Stimulated activated naive CD8-positive, alpha-beta T cell treated with anti-CD3 and anti-CD28 coated beads, Interleukin-15, amount 100 ng/mL, for 72 hours (primary cell): ENCODE measurements at regions not wholly inside any gene's neighbourhood (a gene's known extent, or its start where the extent isn't known, plus 50 kb on each side); places are given as distances from the start of the nearest gene placed in this dataset.

Experiments
- ATAC-seq: fragments of 150-1000 bp; cut with Tn5 transposase; 2 replicates; pipeline ENCODE4 v1.10.0; 2021; ENCODE audit warnings: mild to moderate bottlenecking, moderate library complexity
- DNase-seq, 2 donors: peaks; one replicate each; pipeline ENCODE4 v3.0.0; 2021 to 2022
- H3K27ac Mint-ChIP-seq, 2 donors: one replicate each; pipeline ENCODE4 v1.8.0; 2022; ENCODE audit warnings: mild to moderate bottlenecking in 2 of 2, mixed read lengths in 2 of 2, moderate library complexity in 2 of 2
- H3K27me3 Mint-ChIP-seq: one replicate; pipeline ENCODE4 v1.8.0; 2022; ENCODE audit warnings: mixed read lengths
- H3K4me1 Mint-ChIP-seq: one replicate; pipeline ENCODE4 v1.8.0; 2022; ENCODE audit warnings: mild to moderate bottlenecking, mixed read lengths
- H3K4me3 Mint-ChIP-seq, 2 donors: one replicate each; pipeline ENCODE4 v1.8.0; 2022; ENCODE audit warnings: mild to moderate bottlenecking in 2 of 2, mixed read lengths in 2 of 2, moderate library complexity in 1 of 2
- H3K9me3 Mint-ChIP-seq, 2 donors: one replicate each; pipeline ENCODE4 v1.8.0; 2022; ENCODE audit warnings: mixed read lengths in 2 of 2

DNA sequence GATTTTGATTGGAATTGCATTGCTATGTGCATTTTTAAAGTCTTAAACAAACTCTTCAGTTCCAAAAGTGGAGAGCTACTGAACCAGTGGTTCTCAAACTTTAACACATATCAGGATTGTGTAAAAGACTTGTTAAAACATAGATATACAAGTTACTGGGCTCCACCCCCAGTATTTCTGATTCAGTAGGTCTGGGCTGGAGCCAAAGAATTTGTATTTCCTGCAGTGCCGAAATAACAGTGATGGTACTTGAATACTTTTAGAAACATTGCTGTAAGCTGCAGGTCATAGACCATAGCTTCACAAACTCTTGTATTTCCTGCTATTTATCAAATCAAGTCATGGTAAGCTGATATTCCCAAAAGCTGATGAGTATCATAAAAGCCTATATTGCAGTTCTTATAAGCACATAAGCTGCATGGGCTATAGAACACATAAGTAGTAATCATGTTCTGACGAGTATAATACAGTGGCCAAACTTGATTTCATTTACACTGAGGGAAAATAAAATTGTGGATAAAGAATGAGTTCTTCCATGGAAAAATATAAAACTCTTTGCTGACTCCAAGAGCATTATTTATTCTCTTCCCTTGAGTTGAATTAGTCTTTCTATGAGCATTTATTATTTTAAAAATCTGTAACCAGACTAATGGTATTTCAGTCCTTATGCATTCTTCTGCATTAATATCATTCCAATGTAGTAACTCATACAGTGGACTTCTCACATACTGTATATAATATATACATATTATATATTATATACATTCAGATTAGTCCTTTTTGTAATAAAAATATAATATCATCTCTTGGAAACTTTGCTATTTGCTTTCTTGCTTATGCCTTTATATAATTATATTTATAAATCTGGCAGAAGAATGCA, 550.5 kb upstream of the AGTR1 start:
- H3K27me3 Mint-ChIP-seq: no peaks in the 10 kb centered on the region
- peaks cover 8 to 9% of the 10 kb centered on the region in 2 donors for H3K9me3 Mint-ChIP-seq
- H3K27ac Mint-ChIP-seq: no peak overlapping the region
- no peaks in the 10 kb centered on the region for H3K4me1 Mint-ChIP-seq
- ATAC-seq (no peak), DNase-seq (no peak)
- H3K4me3 Mint-ChIP-seq: no peak overlapping the region

DNA sequence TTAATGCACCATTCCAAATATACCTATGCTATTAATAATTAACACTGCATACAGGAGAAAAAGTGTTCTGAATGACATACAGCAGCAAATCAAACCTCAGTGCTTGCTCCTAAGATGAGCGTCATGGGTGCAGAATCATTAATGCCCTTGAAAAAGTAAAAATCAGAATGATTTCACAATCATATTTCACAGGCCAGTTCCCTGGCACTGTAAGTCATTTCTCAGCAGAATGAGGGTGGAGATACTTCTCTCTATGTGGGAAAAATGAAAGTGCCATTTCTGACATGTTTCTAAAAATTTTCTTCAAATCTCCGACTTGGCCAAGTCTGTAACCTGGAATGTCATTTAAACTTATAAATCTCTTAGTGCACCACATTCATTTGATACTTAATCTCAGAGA, 549.8 kb upstream of the AGTR1 start:
- no peaks in the 10 kb centered on the region for H3K27me3 Mint-ChIP-seq
- no peak for ATAC-seq
- no peaks in the 10 kb centered on the region for H3K4me1 Mint-ChIP-seq
- no peak overlapping the region for H3K27ac Mint-ChIP-seq
- H3K4me3 Mint-ChIP-seq: no peak overlapping the region
- H3K9me3 Mint-ChIP-seq: peaks cover 9 to 16% of the 10 kb centered on the region in 2 donors
- DNase-seq: no peak

DNA sequence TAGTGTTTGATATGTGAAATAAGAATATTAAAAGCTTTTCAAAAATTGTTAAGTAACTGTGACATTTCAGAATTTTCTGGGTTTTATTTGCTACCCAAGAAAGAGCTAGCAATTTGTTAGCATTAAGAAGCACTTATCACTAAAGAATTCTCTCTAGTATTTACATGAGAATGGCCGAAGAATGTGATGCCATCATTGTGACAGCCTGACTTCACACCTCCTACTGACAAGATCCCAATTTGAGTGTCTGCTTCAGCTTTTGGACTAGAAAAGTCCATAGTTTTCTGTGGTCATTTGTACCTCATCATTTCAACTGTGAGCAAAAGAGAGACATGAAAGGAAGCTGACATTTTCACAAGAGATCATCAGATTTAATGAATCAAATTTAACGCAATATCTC, 548.1 kb upstream of the AGTR1 start:
- ATAC-seq (no peak), DNase-seq (no peak)
- Mint-ChIP-seq H3K4me1 (no peaks in the 10 kb centered on the region), H3K27me3 (no peaks in the 10 kb centered on the region), H3K9me3 (peaks cover 1 to 18% of the 10 kb centered on the region in 2 donors), H3K4me3 (no peak overlapping the region), H3K27ac (no peak overlapping the region)

DNA sequence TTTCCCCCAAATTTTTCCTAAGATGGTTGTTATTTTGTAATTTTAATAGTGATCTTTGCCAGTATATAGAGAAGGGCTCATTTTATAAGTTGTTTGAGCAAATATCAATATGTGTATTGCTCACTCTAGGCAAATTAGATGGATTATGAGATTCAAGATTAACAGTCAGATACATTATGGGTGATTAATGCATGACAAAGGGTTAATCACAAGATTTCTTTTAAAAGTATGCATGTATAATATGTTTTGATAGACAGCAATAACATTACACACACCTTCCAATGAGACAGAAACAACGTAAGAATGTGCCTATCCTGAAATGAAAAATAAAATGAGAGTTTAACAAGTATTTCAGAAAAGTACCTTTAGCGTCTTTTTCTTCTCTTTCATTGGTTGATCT, 547.6 kb upstream of the AGTR1 start:
- ATAC-seq (no peak), DNase-seq (no peak)
- Mint-ChIP-seq H3K27ac (no peak overlapping the region), H3K27me3 (no peaks in the 10 kb centered on the region), H3K9me3 (peaks cover 0 to 18% of the 10 kb centered on the region in 2 donors), H3K4me1 (no peaks in the 10 kb centered on the region), H3K4me3 (no peak overlapping the region)

DNA sequence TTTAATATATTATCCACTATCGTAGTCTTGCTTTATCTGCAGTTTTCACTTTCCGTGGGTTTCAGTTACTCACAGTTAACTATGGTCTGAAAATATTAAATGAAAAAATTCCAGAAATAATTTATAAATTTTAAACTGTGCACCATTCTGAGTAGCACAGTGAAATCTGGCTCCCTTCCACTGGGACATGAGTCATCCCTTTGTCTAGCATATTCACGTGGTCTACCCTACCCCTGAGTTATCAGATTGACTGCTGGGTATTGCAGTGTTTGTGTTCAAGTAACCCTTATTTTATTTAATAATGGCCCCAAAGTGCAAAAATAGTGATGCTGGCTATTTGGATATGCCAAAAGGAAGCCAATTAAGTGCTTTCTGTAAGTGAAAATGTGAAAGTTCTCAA, 539.5 kb upstream of the AGTR1 start:
- H3K4me3 Mint-ChIP-seq: no peak overlapping the region
- ATAC-seq (no peak), DNase-seq (no peak)
- H3K9me3 Mint-ChIP-seq: peaks cover 0 to 4% of the 10 kb centered on the region in 2 donors
- no peak overlapping the region for H3K27ac Mint-ChIP-seq
- no peaks in the 10 kb centered on the region for H3K27me3 Mint-ChIP-seq
- no peaks in the 10 kb centered on the region for H3K4me1 Mint-ChIP-seq

DNA sequence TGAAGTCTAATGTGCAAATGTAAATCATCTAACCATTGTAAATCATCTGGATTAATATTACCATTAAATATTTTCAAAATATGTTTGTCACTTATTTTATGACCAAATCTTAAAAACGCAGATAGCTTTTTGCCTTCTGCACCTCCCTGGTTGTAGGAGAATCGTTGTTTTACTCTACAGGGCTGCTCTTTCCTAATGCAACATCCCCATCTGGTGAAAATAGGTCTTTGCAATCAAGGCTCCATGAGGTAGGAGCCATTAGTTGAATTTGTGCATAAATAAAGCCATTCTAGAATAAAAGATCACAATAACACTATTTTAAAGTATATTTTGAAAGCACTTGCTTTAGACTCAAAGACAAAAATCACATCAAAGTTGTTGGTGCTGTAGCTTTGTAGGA, 535.6 kb upstream of the AGTR1 start:
- DNase-seq (no peak), ATAC-seq (no peak)
- no peaks in the 10 kb centered on the region for H3K4me1 Mint-ChIP-seq
- peaks cover 4 to 10% of the 10 kb centered on the region in 2 donors for H3K9me3 Mint-ChIP-seq
- no peaks in the 10 kb centered on the region for H3K27me3 Mint-ChIP-seq
- no peak overlapping the region for H3K27ac Mint-ChIP-seq
- H3K4me3 Mint-ChIP-seq: no peak overlapping the region

DNA sequence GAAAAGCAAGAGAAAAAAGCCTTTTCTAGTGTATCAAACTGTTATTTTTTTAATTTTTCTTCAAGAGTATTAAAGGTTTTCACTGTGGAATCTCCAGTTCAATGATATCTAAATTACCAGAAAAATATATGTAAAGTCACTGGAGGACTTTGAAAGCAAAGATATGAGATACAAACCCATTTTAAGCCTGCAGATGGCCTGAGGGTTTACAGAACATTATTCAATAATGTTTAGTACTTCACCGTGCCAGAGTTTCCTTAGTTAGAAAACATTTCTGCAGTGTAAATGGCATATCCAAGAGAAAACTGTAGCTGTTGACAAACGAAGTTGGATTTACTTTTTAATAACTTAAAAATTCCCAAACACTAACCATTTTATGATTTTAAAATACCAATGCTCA, 529.4 kb upstream of the AGTR1 start:
- H3K27me3 Mint-ChIP-seq: no peaks in the 10 kb centered on the region
- peaks cover 0 to 10% of the 10 kb centered on the region in 2 donors for H3K9me3 Mint-ChIP-seq
- no peaks in the 10 kb centered on the region for H3K4me1 Mint-ChIP-seq
- DNase-seq: no peak
- H3K4me3 Mint-ChIP-seq: no peak overlapping the region
- no peak for ATAC-seq
- no peak overlapping the region for H3K27ac Mint-ChIP-seq

DNA sequence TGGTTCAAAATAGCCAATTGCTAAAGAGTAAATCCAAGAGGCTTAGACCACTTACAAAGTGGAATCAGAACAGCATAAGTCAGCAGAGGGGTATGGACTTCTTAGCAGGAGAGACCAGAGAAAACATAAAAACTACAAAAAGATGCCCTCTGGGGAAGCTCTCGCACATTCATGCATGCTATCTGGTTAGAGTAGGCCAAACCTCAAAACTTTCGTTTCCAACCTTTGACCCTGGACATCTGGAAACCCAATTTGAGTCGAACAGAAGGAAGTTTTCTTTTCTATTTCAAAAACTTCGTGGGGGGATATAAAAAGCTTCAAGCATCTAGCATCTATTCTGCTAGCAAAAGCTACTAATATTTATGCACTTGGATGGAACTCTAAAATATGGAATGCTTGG, 523.9 kb upstream of the AGTR1 start:
- no peak overlapping the region for H3K4me3 Mint-ChIP-seq
- DNase-seq (no peak), ATAC-seq (no peak)
- no peaks in the 10 kb centered on the region for H3K9me3 Mint-ChIP-seq
- no peaks in the 10 kb centered on the region for H3K27me3 Mint-ChIP-seq
- no peak overlapping the region for H3K27ac Mint-ChIP-seq
- H3K4me1 Mint-ChIP-seq: no peaks in the 10 kb centered on the region

DNA sequence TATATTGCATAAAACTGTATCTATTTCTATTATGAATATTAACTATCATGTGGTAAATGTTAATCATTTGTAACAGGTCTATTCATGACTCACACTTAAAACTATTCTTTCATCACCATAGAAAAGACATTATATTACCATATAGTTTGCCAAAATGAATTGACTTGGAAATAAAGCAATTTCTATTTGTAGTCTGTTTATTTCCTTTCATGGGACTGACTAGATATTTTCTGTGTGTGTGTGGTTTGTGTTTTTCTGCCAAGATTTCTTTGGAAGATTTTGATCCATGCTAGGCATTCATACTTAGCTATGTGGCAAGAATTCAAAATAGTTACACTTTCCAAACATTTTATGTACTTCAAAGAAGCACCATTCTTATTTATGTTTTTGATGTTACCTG, 522.5 kb upstream of the AGTR1 start:
- no peaks in the 10 kb centered on the region for H3K9me3 Mint-ChIP-seq
- no peak overlapping the region for H3K4me3 Mint-ChIP-seq
- DNase-seq (no peak), ATAC-seq (no peak)
- no peaks in the 10 kb centered on the region for H3K27me3 Mint-ChIP-seq
- H3K4me1 Mint-ChIP-seq: no peaks in the 10 kb centered on the region
- H3K27ac Mint-ChIP-seq: no peak overlapping the region

DNA sequence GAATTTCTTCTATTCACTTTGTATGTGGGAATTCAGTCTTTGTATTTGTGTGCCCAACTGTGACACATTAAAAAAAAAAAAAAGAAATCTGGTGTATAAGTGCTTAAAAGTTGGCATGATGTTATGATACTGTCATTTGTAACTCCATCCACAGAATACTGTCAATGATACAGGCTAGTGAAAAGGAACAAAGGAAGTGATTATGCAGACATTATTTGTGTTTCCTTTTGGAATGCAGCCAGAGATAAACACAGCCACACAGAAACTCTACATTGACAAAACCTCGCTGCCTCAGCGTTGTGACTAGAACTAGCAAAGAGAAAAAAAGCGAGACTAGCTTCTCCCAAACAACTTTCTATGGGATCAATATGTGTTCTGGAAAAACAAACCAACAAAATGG, 519.2 kb upstream of the AGTR1 start:
- DNase-seq (no peak), ATAC-seq (no peak)
- Mint-ChIP-seq H3K4me1 (no peaks in the 10 kb centered on the region), H3K27me3 (no peaks in the 10 kb centered on the region), H3K4me3 (no peak overlapping the region), H3K9me3 (no peaks in the 10 kb centered on the region), H3K27ac (no peak overlapping the region)

DNA sequence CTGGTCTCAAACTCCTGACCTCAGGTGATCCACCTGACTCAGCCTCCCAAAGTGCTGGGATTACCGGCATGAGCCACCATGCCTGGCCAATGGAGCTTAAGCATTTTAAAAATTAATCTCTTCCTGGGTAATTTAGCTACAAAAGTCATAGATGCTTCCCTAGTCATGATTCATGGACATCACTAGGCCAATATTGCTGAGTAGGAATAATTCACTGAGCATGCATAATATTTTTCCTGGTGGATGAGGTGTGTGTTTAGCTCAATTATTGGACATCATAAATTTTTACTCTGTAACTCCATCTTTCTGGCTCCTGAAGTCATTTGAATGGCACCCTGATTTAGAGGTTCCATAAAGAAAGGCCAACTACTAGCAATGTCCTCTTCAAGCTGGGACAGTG, 512.9 kb upstream of the AGTR1 start:
- no peak for DNase-seq
- Mint-ChIP-seq H3K9me3 (no peaks in the 10 kb centered on the region), H3K4me3 (no peak overlapping the region), H3K4me1 (no peaks in the 10 kb centered on the region), H3K27me3 (no peaks in the 10 kb centered on the region), H3K27ac (no peak overlapping the region)
- ATAC-seq: no peak

DNA sequence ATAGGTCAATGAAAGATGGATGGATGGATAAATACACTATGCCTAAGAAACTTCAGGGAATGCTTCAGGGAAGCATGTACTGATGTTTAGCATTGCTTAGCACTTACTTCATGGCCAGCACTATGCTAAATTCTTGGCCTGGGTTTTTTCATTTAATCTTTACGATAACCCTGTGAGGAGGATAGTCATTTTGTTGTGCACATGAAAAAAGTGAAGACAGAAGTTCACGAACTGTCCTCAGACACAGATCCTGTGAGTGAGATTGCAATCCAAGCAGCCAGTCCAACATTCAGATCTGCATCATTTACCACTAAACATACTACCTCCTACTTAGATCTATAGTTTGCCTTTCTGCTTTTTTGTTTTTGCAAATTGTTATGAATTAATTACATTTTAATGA, 510.8 kb upstream of the AGTR1 start:
- no peaks in the 10 kb centered on the region for H3K27me3 Mint-ChIP-seq
- no peak overlapping the region for H3K27ac Mint-ChIP-seq
- H3K9me3 Mint-ChIP-seq: no peaks in the 10 kb centered on the region
- no peak for DNase-seq
- H3K4me1 Mint-ChIP-seq: no peaks in the 10 kb centered on the region
- no peak for ATAC-seq
- no peak overlapping the region for H3K4me3 Mint-ChIP-seq

DNA sequence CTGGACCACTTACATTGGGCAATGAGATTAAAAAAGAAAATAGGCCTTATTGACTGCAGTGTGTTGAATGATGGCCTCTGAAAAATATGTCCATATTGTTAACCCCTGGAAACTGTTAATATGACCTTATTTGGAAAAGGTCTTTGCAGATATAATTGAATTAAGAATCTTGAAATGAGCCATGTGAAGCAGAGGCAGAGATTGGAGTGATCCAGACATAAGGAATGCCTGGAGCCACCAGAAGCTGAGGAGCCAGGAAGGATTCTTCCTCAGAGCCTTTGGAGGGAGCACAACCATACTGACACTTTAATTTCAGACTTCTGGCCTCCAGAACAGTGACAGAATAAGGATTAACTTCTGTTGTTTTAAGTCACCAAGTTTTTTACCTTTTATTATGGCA, 510.4 kb upstream of the AGTR1 start:
- no peaks in the 10 kb centered on the region for H3K27me3 Mint-ChIP-seq

DNA sequence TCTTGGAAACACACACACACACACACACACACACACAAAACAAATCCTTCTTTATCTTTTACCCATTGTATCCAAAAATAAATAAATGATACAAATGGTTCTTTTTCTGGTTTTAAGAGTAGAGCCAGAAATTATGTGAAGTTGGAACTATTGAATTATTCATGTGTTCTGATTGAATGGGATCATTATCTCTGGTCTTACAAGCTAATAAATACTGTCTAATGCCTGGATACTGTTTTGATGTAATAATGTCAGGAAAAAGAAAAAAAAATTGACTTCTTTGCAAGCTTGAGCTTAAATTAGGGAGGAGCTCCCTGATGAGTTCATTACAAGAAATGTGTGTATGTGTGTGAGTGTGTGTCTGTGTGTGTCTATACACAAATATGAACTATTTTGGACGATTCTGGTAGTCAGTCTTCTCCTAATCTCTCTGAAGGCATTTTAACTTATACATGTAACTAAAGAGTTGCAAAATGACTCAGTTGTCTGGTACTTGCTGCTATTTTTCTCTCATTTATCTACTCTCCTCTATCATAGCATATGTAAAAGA, 507.2 kb upstream of the AGTR1 start:
- Mint-ChIP-seq H3K4me3 (no peak overlapping the region), H3K4me1 (no peaks in the 10 kb centered on the region), H3K27me3 (no peaks in the 10 kb centered on the region), H3K9me3 (no peaks in the 10 kb centered on the region), H3K27ac (no peak overlapping the region)
- ATAC-seq: no peak
- DNase-seq: no peak

More for the DNA sequence above, 510.4 kb upstream of the AGTR1 start:
- H3K27ac Mint-ChIP-seq: no peak overlapping the region
- no peaks in the 10 kb centered on the region for H3K4me1 Mint-ChIP-seq
- DNase-seq: no peak
- no peak for ATAC-seq
- H3K4me3 Mint-ChIP-seq: no peak overlapping the region
- no peaks in the 10 kb centered on the region for H3K9me3 Mint-ChIP-seq

DNA sequence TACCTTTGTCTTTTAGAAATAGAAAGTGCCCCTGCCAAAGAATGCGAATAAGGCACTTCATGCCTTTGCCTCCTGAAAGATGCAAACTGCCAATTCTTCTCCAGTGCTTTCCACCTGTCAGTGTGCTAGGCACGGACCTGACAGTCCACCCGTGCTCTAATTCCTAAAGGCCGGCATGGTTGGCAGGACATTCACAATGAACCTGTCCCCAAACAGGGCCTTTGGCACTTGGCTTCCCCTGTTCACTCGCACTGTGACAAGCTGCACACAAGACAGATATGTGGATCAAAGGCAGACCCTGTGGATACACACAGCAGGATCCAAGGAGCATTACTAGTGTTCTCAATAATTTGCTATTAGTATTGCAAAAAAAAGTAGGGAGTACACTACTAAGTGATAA, 505.7 kb upstream of the AGTR1 start:
- DNase-seq (no peak), ATAC-seq (no peak)
- H3K27ac Mint-ChIP-seq: no peak overlapping the region
- no peaks in the 10 kb centered on the region for H3K9me3 Mint-ChIP-seq
- H3K4me1 Mint-ChIP-seq: no peaks in the 10 kb centered on the region
- H3K4me3 Mint-ChIP-seq: no peak overlapping the region
- H3K27me3 Mint-ChIP-seq: no peaks in the 10 kb centered on the region

DNA sequence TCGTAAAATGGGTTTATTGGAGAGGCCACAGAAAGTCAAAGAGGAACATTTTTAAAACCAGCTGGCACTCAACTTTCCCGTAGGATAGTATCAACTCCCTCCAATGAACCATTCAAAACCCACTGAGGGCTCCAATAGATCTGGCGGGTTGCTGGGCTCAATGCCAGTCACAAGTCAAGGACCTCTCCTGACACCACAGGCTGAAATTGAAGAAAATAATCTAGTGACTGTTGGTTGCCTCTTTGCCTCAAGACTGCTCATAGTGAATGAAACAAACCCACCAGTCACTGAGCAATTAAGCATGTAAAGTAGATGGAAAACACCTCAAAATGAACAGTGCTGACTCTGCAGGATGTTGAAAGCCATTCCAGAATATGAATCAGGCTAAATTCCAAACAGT, 500.6 kb upstream of the AGTR1 start:
- ATAC-seq: no peak
- DNase-seq: no peak
- Mint-ChIP-seq H3K4me3 (no peak overlapping the region), H3K9me3 (peaks cover 7 to 9% of the 10 kb centered on the region in 2 donors), H3K27ac (no peak overlapping the region), H3K4me1 (no peaks in the 10 kb centered on the region), H3K27me3 (no peaks in the 10 kb centered on the region)

DNA sequence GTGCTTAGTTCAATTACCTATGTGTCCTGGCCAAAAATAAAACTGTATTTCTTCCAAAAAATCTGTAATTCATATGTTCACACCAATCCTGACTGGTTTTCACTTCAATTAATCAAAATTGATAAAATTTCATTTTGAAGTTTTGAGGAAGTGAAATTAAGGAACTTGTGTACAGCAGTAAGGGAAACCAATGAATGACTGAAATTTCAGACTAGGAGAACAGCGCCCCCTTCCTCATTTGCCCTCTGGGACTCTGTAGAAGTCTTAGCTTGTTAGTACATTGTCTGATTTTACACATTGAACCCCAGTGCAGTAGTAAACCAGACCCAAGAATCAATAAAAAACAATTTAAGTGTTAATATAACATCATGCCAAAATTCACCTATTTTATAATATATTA, 495.3 kb upstream of the AGTR1 start:
- Mint-ChIP-seq H3K27ac (no peak overlapping the region), H3K4me3 (no peak overlapping the region), H3K9me3 (peaks cover 9 to 15% of the 10 kb centered on the region in 2 donors), H3K27me3 (no peaks in the 10 kb centered on the region), H3K4me1 (no peaks in the 10 kb centered on the region)
- DNase-seq (no peak), ATAC-seq (no peak)
